OCI-LY7 (cell line): ENCODE measurements at regions not wholly inside any gene's neighbourhood (a gene's known extent, or its start where the extent isn't known, plus 50 kb on each side); places are given as distances from the start of the nearest gene placed in this dataset.
"Not testable (repeated sequence)": the region's sequence is repeated elsewhere in the genome, so short reads cannot be mapped to it uniquely, and the experiment has no call there.

ENCODE experiments used
- EZH2phosphoT487 ChIP-seq: fragments of 200-600 bp; sonication (generic); IDR thresholded peaks from 2 replicates; pipeline ENCODE4 v1.6.1; 2018; ENCODE audit warnings: low read depth, borderline replicate concordance, mild to moderate bottlenecking, mixed run types, antibody characterized with exemption, low read length, moderate library complexity, mixed read lengths
- TF ChIP-seq, protein P1 (sequence below): fragments of 200-600 bp; sonication (generic); conservative IDR thresholded peaks from 2 replicates; pipeline ENCODE4 v1.5.1; 2014; ENCODE audit warnings: mild to moderate bottlenecking, antibody characterized with exemption, low read length, moderate library complexity, mixed read lengths

DNA sequence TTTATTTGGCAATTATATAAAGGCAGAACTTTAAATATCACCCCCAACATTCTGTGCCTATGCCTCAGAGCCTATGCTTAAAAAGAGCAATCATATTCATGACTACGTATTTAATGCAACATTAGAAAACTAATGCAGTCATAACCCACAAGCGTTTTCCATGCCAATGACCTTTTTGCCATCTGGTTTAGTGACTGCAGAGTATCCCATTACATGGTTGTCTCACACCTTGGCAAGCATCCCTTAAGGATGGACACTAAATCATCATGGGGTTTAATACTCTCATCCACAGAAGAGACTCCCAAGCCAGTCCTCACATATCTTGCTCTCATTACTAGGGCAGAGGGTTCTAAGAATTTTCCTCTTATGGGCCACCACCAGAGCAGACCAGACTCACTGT, 188.2 kb upstream of the PLGLB2 start:
- TF ChIP-seq, protein P1, sequence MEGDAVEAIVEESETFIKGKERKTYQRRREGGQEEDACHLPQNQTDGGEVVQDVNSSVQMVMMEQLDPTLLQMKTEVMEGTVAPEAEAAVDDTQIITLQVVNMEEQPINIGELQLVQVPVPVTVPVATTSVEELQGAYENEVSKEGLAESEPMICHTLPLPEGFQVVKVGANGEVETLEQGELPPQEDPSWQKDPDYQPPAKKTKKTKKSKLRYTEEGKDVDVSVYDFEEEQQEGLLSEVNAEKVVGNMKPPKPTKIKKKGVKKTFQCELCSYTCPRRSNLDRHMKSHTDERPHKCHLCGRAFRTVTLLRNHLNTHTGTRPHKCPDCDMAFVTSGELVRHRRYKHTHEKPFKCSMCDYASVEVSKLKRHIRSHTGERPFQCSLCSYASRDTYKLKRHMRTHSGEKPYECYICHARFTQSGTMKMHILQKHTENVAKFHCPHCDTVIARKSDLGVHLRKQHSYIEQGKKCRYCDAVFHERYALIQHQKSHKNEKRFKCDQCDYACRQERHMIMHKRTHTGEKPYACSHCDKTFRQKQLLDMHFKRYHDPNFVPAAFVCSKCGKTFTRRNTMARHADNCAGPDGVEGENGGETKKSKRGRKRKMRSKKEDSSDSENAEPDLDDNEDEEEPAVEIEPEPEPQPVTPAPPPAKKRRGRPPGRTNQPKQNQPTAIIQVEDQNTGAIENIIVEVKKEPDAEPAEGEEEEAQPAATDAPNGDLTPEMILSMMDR, result not testable (repeated sequence)
- TF ChIP-seq EZH2phosphoT487, result not testable (repeated sequence)
